ENCODE measurements at regions not wholly inside any gene's neighbourhood (a gene's known extent, or its start where the extent isn't known, plus 50 kb on each side); places are given as distances from the start of the nearest gene placed in this dataset.

DNA sequence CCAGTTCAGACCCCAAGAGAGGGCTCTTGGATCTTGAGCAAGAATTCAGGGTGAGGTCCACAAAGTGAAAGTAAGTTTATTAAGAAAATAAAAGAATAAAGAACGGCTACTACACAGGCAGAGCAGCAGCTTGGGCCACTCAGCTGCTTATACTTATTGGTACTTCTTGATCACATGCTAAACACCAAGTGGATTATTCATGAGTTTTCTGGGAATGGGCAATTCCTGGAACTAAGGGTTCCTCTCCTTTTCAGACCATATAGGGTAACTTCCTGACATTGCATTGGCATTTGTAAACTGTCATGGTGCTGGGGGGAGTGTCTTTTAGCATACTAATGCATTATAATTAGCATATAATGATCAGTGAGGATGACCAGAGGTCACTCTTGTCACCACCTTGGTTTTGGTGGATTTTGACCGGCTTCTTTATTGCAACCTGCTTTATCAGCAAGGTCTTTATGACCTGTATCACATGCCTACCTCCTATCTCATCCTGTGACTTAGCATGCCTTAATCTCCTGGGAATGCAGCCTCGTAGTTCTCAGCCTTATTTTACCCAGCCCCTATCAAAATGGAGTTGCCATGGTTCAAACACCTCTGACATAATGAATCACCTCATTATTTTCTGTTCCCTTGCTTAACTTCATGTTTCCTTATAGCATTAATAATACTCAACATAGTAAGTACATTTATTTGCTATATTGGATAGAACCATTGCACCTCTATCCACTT is 476.3 kb downstream of the DTHD1 start (continued):
- no peak for TF ChIP-seq KDM4B (IDR thresholded peaks at IDR 0.05; ENCODE audit: borderline replicate concordance in 2 of 2, low read depth in 1 of 2)
- TF ChIP-seq TFAP4 (CRISPR knock-in tag; IDR thresholded peaks at IDR 0.05; ENCODE audit: borderline replicate concordance): no peak
- TF ChIP-seq ZNF57 (CRISPR knock-in tag; IDR thresholded peaks at IDR 0.05): no peak
- TF ChIP-seq EZH2 (IDR thresholded peaks at IDR 0.05; ENCODE audit: borderline replicate concordance, low read depth, low read length): no peak
- peak; percentile 51; the same call in 1 of the 2 replicates for TF ChIP-seq ZNF133 (CRISPR knock-in tag; IDR thresholded peaks at IDR 0.05)
- TF ChIP-seq TAF15 (IDR thresholded peaks at IDR 0.05; ENCODE audit: low read depth, low read length): no peak
- peak; percentile 90 for TF ChIP-seq IRF9 (tag; IDR thresholded peaks at IDR 0.05)
- 0 out of 2 replicates have a peak, but pooled peaks have one; percentile 7 for TF ChIP-seq GABPA (tag; conservative IDR thresholded peaks at IDR 0.05; ENCODE audit: low read depth)
- TF ChIP-seq CUX1 (CRISPR knock-in tag; IDR thresholded peaks at IDR 0.05): peak; percentile 77; the same call in 1 of the 2 replicates
- TF ChIP-seq, protein P1, sequence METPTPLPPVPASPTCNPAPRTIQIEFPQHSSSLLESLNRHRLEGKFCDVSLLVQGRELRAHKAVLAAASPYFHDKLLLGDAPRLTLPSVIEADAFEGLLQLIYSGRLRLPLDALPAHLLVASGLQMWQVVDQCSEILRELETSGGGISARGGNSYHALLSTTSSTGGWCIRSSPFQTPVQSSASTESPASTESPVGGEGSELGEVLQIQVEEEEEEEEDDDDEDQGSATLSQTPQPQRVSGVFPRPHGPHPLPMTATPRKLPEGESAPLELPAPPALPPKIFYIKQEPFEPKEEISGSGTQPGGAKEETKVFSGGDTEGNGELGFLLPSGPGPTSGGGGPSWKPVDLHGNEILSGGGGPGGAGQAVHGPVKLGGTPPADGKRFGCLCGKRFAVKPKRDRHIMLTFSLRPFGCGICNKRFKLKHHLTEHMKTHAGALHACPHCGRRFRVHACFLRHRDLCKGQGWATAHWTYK (CRISPR knock-in tag; IDR thresholded peaks at IDR 0.05): 0 out of 2 replicates have a peak, but pooled peaks have one; percentile 64
- no peak for TF ChIP-seq RBM15 (IDR thresholded peaks at IDR 0.05; ENCODE audit: insufficient read depth, low read length)
- no peak for TF ChIP-seq GABPB2 (CRISPR knock-in tag; conservative IDR thresholded peaks at IDR 0.05)
- TF ChIP-seq HMGN3 (IDR thresholded peaks at IDR 0.05; ENCODE audit: borderline replicate concordance, extremely low read depth, insufficient read length, low read depth, low read length): no peak
